ENCODE measurements at regions not wholly inside any gene's neighbourhood (a gene's known extent, or its start where the extent isn't known, plus 50 kb on each side); places are given as distances from the start of the nearest gene placed in this dataset.

DNA sequence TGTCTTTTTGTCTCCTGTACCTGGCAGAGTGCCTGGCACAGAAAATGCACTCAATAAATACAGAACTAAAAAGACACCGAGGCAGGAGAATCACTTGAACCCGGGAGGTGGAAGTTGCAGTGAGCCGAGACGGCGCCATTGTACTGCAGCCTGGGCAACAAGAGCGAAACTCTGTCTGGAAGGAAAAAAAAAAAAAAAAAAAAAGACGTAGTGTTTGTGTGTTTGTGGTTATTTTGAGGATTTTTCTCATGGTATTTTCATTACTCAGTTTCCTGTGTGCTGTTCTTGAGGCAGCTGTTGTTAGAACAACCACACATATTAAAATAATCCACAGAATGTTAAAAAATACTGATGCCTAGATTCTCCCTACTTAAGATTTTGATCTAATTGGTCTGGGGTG lies 519.2 kb upstream of the SPHKAP start:
- DNase-seq: no peak
- no peak overlapping the region for H3K4me3 ChIP-seq
- intact Hi-C loops (cut with micrococcal nuclease): loop anchor here (10.0 kb wide), 1 partner anchor 574 kb away; the partner anchor contains the start of gene PID1
- H3K27me3 ChIP-seq (ENCODE audit: low read depth): no peaks in the 10 kb centered on the region
- H3K36me3 ChIP-seq: no peaks in the 10 kb centered on the region
- no peak overlapping the region for H3K27ac ChIP-seq (replicated peaks)
- no peaks in the 10 kb centered on the region for H3K9me3 ChIP-seq (replicated peaks)
- TF ChIP-seq, protein P1, sequence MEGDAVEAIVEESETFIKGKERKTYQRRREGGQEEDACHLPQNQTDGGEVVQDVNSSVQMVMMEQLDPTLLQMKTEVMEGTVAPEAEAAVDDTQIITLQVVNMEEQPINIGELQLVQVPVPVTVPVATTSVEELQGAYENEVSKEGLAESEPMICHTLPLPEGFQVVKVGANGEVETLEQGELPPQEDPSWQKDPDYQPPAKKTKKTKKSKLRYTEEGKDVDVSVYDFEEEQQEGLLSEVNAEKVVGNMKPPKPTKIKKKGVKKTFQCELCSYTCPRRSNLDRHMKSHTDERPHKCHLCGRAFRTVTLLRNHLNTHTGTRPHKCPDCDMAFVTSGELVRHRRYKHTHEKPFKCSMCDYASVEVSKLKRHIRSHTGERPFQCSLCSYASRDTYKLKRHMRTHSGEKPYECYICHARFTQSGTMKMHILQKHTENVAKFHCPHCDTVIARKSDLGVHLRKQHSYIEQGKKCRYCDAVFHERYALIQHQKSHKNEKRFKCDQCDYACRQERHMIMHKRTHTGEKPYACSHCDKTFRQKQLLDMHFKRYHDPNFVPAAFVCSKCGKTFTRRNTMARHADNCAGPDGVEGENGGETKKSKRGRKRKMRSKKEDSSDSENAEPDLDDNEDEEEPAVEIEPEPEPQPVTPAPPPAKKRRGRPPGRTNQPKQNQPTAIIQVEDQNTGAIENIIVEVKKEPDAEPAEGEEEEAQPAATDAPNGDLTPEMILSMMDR (IDR thresholded peaks at IDR 0.05; ENCODE audit: borderline replicate concordance): no peak
- no peaks in the 10 kb centered on the region for H3K4me1 ChIP-seq

DNA sequence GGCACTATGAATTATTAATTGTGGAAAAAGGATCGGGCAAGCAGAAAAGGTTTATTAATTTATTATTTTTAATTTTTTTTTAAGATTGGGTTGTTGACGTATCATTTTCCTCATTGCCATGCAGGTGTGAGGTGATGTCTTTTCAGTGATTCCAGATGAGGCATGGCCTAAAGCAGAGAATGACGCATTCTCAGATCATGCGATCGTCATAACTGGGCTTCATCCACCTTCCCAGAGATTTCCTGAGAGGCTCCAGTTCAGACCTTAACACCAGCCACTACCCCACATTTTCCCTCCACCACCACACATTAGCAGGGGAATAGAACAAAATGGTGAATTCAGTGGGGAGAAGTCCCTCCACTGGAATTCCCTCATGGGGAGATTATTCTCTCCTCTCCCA lies 518.4 kb upstream of the SPHKAP start:
- H3K27ac ChIP-seq (replicated peaks): no peak overlapping the region
- TF ChIP-seq, protein P1 (IDR thresholded peaks at IDR 0.05; ENCODE audit: borderline replicate concordance): no peak
- H3K9me3 ChIP-seq (replicated peaks): no peaks in the 10 kb centered on the region
- H3K4me3 ChIP-seq: no peak overlapping the region
- H3K36me3 ChIP-seq: no peaks in the 10 kb centered on the region
- intact Hi-C loops (cut with micrococcal nuclease): loop anchor here (10.0 kb wide), 1 partner anchor 575 kb away; the partner anchor contains the start of gene PID1
- no peak for DNase-seq
- no peaks in the 10 kb centered on the region for H3K27me3 ChIP-seq (ENCODE audit: low read depth)
- H3K4me1 ChIP-seq: no peaks in the 10 kb centered on the region

DNA sequence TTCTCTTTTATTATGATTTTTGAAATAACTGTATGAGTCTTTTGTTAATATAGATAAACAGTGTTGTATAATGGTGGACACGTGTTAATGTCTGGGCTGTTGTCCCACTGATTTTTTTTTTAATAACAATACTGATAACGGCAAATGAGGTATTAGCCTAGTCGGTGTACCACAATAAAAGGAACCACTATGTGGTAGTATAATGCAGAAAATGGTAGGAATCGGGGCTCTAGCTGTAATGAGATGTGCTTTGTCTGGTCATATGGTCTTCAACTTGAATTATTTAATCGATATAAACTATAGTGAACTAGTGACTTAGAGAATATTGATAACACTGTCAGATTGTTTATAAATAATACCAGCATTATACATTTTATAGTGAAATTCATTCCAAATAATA lies 517.9 kb upstream of the SPHKAP start:
- no peaks in the 10 kb centered on the region for H3K9me3 ChIP-seq (replicated peaks)
- no peaks in the 10 kb centered on the region for H3K36me3 ChIP-seq
- no peak overlapping the region for H3K27ac ChIP-seq (replicated peaks)
- intact Hi-C loops (cut with micrococcal nuclease): no loop called here
- no peak overlapping the region for H3K4me3 ChIP-seq
- TF ChIP-seq, protein P1 (IDR thresholded peaks at IDR 0.05; ENCODE audit: borderline replicate concordance): peak; percentile 55
- H3K27me3 ChIP-seq (ENCODE audit: low read depth): no peaks in the 10 kb centered on the region
- no peak for DNase-seq
- H3K4me1 ChIP-seq: no peaks in the 10 kb centered on the region

DNA sequence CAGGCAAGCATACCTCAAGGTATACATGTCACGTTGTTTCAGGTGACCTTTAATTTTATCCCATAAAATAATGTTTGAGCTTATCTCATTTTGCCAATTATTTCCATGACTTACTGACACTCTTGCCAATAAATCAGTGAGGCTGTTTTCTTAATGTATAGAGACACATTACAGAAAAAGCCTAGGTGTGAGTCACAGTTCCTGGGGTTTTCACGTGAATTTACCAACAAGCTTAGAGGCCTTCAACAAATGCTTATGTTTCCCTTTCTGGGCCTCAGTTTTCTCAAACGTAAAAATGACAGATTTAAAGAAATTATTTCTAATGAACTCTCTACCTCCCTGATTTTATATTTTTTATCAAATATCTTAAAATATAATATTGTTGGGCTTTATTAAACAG lies 517.5 kb upstream of the SPHKAP start:
- H3K27ac ChIP-seq (replicated peaks): no peak overlapping the region
- intact Hi-C loops (cut with micrococcal nuclease): no loop called here
- no peaks in the 10 kb centered on the region for H3K36me3 ChIP-seq
- H3K4me3 ChIP-seq: no peak overlapping the region
- no peak for DNase-seq
- no peaks in the 10 kb centered on the region for H3K9me3 ChIP-seq (replicated peaks)
- TF ChIP-seq, protein P1 (IDR thresholded peaks at IDR 0.05; ENCODE audit: borderline replicate concordance): no peak
- no peaks in the 10 kb centered on the region for H3K27me3 ChIP-seq (ENCODE audit: low read depth)
- no peaks in the 10 kb centered on the region for H3K4me1 ChIP-seq

DNA sequence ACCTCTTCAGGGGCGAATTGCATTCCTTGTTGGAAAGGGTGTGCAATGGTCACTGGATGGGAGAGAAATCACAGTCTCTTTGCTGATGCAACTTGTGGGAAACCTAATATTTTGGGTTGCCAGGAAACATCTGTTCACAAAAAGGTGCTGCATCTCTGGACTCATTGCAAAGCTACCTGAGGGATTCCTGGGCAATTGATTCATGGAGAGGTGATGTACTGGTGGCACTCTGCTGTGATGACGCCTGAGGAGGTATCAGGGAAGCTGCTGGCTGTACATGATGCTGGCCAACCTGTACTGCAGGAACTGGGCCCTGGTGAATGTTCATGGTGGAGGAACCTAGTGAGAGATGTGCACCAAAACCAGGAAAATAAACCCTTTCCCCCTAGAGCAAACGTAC lies 516.0 kb upstream of the SPHKAP start:
- intact Hi-C loops (cut with micrococcal nuclease): no loop called here

More for the DNA sequence above, 516.0 kb upstream of the SPHKAP start:
- no peak overlapping the region for H3K27ac ChIP-seq (replicated peaks)
- no peaks in the 10 kb centered on the region for H3K36me3 ChIP-seq
- no peak for DNase-seq
- TF ChIP-seq, protein P1 (IDR thresholded peaks at IDR 0.05; ENCODE audit: borderline replicate concordance): no peak
- H3K9me3 ChIP-seq (replicated peaks): no peaks in the 10 kb centered on the region
- H3K4me3 ChIP-seq: no peak overlapping the region
- no peaks in the 10 kb centered on the region for H3K4me1 ChIP-seq
- no peaks in the 10 kb centered on the region for H3K27me3 ChIP-seq (ENCODE audit: low read depth)

All from left ventricle myocardium inferior (tissue), 1 donor.